T follicular helper cell (primary cell): ENCODE measurements at regions not wholly inside any gene's neighbourhood (a gene's known extent, or its start where the extent isn't known, plus 50 kb on each side); places are given as distances from the start of the nearest gene placed in this dataset.

Experiments used
- DNase-seq: peaks from one replicate; pipeline ENCODE4 v3.0.0-alpha.2; 2020; ENCODE audit warnings: low read depth

GRCh38 chr12:124458992-124459851 lies 108.2 kb downstream of the NCOR2 start:
- DNase-seq: no peak

DNA sequence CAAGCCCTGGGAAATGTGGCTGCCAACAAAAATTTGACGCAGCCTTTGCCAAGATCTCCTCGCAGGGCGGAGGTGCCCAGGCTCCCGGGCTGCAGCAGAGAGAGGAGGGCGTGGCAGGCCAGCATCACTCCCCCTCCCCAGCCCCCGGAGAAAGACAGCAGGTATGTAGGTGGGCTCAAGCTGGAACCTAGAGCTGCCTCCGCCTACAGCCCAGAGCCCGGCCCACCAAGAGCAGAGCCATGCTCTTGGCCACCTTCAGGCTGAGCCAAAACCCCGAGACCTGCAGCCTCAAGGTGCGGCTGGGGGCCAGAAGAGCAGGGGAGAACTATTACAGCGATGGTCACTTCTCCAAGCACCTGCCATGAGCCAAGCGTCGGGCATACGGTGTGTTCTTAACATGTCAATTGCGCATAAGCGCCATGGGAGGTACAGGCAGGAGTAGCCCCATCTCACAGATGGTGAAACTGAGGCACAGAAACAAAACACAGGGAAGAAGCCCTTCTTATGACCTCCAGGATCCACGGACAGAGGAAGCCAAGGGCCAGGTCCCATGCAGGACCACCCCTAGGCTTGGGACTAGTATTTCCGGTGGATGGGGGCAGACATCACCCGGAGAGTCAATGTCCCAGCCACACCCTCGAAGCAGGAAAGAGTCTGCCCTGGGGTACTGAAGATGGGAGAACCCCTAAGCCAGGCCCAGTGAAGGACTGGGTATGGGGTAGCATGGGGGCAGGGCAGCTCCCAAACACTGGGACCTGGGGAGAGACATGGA lies 109.0 kb downstream of the NCOR2 start:
- DNase-seq: no peak

- peak; percentile 56 for DNase-seq
These were observed 109.9 kb downstream of the NCOR2 start for GRCh38 chr12:124457287-124458219.

DNA sequence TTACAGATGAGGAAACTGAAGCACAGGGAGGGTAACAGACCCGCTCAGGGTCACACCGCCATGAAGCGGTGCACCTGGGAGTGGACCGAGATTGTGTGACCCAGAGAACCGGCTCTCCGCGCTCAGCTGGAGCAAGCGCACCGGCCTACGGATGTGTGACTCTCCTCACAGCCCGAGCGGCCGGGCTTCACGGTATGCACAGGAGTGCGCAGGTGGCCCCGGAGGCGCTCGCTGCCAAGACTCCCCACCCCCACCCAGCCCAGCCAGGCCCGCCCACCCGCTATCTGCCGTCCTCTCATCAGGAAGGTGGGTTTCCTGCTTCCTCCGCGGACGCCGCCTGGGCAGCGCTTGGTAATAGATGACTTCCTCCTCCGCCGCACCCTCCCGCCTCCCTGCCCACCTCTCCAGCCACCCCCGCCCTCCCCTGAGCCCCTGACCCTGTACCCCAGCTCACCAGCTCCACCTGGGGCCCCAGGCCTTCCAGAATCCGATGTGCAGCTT lies 110.7 kb downstream of the NCOR2 start:
- no peak for DNase-seq

DNA sequence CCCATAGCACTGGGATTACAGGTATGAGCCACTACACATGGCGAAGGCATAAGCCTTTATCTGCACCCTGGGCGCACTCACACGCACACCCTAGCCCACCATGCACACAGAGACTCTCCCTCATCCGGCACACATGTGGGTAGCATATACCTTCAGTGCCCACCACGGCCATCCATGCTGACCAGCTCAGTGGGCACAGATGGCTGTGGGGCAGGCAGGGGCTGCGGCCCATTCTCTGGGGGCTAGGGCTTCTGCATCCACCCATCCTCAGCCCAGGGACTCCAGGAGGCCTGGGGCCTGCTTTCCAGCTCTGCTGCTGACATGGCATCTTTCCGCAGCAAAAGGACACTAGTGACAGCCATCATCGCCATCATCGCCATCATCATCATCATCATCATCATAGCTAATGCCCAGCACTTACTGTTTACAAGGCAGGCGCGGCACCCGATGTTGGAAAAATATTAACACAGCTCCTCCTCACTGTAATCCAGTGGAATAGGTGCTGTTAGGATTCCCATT lies 111.2 kb downstream of the NCOR2 start:
- no peak for DNase-seq

DNA sequence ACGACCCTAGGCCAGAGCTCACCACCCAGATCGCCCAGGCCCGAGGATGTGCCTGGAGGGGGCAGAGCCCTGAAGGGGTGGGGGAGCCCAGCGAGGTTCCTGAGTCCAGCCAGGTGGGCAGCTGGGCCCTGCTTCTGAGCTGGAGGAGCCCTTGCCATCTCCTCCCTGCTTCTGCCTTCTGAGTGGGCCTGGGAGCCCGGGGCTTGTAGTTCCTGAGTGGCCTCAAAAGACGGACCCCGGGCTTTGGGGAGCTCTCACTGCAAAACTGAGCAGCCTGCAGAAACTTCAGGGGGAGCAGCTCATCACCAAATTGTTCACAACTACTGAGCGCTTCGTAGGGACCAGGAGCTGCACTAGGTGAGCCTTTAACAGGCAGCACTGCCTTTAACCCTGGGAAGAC lies 112.1 kb downstream of the NCOR2 start:
- no peak for DNase-seq

GRCh38 chr12:124454735-124455134 lies 112.7 kb downstream of the NCOR2 start:
- no peak for DNase-seq

- DNase-seq: no peak
These were observed 113.1 kb downstream of the NCOR2 start for GRCh38 chr12:124454352-124454725.

GRCh38 chr12:124453419-124454351 lies 113.7 kb downstream of the NCOR2 start:
- DNase-seq: peak; percentile 72

DNA sequence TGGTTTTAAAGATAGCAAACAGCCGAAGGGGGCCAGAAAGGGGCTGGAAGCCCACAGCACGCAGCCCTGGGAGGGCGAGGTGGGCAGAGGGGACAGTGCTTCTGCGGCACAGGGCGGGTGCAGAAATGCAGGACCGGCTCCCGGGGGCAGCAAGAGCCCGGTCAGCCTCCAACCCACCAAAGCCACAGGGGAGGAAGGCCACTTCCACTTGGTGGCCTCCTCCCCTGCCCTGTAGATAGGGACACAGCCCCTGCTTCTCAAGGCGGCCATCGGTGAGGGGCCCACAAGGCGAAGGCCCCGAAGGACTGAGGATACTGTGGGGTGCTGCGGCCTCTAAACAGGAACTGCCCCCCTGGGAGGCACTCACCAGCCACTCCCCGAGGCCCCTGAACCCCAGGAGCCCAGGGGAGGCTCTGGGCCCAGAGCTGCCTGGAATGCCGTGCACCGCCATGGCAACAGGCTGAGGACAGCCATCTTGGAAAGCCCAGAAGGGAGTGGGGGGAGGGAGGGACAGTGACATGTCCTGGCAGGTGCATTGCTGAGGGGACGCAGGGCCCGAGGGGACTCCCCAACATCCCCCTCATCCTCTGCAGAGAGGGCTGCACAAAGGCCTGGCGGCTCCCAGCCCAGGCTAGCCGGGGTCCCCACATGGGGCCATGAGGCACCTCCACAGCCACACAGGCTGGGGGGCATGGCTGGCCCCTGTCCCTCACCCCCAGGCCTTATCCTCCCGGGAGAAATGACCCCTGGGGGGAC lies 114.7 kb downstream of the NCOR2 start:
- no peak for DNase-seq

DNA sequence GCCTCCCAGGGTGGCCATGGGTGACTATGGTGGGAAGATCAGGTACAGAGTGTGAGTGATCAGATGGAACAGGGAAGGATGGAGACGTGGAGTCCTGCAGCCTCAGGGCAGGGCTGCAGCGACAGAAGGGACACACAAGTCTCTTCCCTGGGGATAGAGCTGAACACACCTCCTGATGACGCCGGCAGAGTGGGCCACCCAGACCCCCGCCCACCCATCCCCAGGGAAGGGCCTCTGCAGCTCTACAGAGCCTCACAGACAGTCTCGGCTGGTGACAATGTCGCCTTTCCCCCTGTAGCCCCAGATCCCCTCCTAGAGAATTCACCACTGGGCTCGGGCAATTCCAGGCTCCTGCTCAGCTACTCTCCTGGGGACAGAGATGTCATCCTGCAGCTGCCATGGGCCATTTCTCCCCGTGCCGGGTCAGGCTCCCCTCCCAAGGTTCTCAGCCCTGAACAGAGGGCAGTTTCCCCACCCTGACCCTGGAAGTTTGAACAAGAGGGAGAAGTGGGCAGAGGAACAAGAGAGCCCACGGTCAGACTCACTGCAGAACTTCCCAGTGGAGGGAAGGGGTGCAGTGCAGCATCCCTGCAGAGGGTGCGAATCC lies 115.7 kb downstream of the NCOR2 start:
- DNase-seq: no peak

DNA sequence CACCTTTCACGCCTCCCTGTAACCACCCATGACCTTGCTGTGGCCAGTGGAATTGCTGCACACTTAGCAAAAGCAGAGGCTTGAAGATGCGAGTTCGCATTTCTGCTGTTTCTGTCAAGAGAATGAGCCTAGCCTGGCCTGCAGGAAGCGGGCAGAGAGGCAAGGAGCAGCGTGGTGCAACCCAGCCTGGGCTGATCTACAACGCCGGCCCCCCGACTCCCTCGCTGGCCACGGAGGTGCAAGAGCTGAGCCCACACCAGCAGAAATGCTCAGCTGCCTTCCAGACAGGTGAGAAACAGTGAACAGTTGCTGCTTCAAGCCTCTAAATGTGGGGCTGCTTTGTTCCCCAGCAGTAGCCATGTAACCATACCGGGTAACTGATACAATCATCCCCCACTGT lies 116.4 kb downstream of the NCOR2 start:
- DNase-seq: no peak

DNA sequence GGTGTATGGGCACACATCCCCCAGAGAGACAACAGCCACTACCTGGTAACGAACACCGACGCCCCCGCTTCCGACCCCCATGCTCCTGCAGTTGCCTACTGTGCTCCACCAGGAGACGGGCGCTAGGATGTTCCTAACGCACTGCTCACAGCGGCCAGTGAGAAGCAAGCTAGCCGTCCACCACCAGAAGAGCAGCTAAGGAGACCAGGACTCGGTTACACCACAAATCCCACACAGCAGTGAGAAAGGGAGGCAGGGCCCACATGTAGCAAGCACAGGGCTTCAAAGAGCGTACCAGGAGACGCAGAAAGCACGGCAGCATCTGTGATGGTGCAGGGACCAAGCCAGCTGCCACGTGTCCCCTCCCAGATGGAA lies 117.0 kb downstream of the NCOR2 start:
- DNase-seq: no peak

GRCh38 chr12:124449623-124450375 lies 117.6 kb downstream of the NCOR2 start:
- DNase-seq: no peak

DNA sequence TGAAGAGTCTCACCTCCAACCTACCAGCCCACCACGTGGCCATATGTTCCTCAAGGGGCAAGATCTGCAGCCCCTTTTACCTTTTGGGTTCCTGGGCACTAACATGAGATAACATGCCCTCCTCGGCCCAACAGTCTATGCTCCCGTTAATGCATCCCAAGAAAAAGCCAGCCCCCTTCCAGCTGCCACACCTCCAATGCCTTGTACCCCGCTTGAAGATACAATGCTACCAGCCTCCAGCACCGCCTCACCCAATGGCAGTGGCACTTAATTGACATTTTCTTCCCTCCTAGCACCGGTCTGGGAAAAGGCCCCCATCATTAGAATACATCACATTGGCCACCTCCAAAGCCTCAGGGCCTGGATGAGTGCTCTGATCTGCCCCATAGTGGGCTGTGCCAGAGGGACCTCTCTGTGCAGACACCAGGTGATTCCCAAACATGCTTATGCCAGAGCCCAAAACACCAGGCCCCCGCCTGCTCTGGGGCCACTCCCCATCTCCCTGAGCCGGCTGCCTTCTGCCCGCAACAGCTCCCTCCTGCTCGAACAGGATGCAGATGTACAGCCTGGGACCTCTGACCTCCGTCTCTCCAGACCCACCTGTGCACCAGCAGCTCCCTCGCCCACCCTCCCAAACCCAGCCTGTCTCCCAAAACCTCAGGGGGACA lies 118.3 kb downstream of the NCOR2 start:
- no peak for DNase-seq

DNA sequence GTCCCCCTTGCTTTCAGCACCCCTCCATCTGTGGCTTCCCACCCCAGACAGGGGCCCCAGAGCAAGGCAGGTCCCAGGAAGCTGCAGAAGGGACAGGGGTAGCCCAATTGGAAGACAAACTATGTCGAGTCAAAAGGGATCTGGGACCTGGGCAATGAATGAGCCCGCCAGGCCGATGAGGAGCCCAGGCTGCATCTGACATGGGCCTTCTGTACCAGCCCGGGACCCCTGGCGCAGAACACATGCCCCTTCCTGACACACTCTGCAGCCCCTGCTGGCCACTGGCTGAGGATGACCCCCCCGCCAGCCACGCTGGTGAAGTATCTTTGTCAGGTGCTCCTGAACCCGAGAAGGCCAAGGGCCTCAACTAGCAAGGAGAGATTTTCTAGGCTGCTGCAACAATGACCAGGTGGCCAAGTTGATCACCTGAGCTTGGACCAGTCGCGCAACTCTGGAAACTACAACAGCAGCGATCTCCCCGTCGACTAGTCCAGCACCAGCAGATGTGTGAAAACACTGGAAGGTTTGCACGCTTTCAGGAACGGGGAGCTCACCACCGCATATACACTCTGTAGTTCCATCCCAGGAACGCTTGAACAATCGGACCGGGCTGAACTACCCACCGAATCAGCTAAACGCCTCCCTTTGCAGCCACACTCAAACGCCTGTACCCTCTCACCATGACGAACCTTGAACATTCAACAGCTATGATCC lies 119.0 kb downstream of the NCOR2 start:
- no peak for DNase-seq

DNA sequence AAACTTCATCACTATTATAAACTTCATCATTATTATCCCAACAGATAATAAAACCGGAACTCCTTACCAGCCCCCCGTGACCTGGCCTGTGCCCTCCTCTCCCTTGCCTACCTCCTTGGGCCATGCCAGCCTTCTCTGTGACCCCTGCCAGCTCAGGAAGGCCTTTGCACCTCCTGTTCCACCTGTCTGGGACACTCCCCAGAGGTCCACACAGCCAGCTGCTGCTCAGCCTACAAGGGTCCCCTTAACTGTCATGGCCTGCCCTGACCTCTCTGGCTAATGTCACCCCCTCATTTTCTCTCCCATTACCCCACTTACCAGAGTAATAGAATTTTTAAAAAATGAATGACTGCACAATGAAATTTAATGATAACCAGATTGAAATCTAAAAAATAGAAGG lies 121.0 kb downstream of the NCOR2 start:
- DNase-seq: no peak

GRCh38 chr12:124445826-124446225 lies 121.6 kb downstream of the NCOR2 start:
- DNase-seq: no peak
